HEK293T (cell line): ENCODE measurements at regions not wholly inside any gene's neighbourhood (a gene's known extent, or its start where the extent isn't known, plus 50 kb on each side); places are given as distances from the start of the nearest gene placed in this dataset.

Source experiments
- CTBP1 ChIP-seq: fragments of 450-650 bp; IDR thresholded peaks from 2 replicates; pipeline ENCODE4 v1.6.1; 2016; ENCODE audit warnings: borderline replicate concordance
- ZNF384 ChIP-seq: fragments of 450-650 bp; IDR thresholded peaks from 2 replicates; pipeline ENCODE4 v1.6.1; 2016

DNA sequence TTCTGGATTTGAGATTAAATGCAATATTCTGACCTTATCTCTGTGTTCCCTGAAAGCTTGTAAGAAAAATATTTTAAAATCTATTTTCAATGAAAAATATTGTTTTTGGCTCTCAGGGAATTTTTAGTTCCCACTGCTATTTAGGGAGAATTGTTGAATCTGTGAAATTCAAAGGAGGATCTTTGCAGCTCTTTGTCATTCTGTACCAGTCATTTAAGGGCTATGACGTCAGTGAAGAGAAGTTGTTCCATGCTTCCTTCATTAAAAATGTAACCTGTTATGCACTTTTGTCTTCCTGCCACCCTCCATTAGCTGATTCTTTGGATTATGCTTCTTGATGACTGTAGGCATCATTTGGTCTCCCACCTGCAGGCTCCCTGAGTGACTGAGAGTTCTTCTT lies 427.8 kb upstream of the C2CD4B start:
- TF ChIP-seq CTBP1 (no peak), ZNF384 (no peak)
